ENCODE measurements at regions not wholly inside any gene's neighbourhood (a gene's known extent, or its start where the extent isn't known, plus 50 kb on each side); places are given as distances from the start of the nearest gene placed in this dataset.

DNA sequence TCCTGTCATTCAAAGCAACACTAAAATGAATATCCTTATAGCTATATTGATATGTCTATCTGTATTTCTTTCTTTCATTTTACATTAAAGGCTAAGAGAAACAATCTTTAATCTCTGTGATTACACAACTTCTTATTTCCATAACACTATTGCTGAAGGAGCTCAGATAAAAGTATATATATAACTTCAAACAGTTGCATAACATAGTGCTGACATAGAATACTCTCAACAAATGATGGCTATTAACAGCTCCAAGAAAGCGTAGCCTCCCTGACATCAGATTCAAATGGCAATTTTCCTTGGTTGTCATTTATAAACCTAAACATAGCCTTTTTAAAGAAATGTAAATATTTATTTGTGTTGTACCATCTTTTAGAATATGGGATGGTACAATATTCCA, 116.6 kb upstream of the PTPRG start:
- Histone ChIP-seq H3K9me3 (ENCODE audit: insufficient read depth, low read length) (no peaks in the 10 kb centered on the region), H3K27me3 (ENCODE audit: insufficient read depth, insufficient read length) (no peaks in the 10 kb centered on the region), H3K36me3 (ENCODE audit: insufficient read depth, insufficient read length, low read length) (no peaks in the 10 kb centered on the region), H3K4me3 (ENCODE audit: insufficient read length, low read depth) (no peak overlapping the region), H3K9ac (ENCODE audit: insufficient read length, low read depth) (no peak overlapping the region), H3K4me1 (ENCODE audit: insufficient read depth, insufficient read length) (no peaks in the 10 kb centered on the region)
- TF ChIP-seq SUZ12 (IDR thresholded peaks at IDR 0.05; ENCODE audit: extremely low read depth, insufficient read depth, insufficient read length) = no peak
- no peak for TF ChIP-seq ZNF274 (IDR thresholded peaks at IDR 0.05; ENCODE audit: low read depth, low read length)
- TF ChIP-seq YY1 (IDR thresholded peaks at IDR 0.05; ENCODE audit: insufficient read depth, insufficient read length) = no peak
- no peak for DNase-seq (ENCODE audit: low read depth, low spot score)

DNA sequence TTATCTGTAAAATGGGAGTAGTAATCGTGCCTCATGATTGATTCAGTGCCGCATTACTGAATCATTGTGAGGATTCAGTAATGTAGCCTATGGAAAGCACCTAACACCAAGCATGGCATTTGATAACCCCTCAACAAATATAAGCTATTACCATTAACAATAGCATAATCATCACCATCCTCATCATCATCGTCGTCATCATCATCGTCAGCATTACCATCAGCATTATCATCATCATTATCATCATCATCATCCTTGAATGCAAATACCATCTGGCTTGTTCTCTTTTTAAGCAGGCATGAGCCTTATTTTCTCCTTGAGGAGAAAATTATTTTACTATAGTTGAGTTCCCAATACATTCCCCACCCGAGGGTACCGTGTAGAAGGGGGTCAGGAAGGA, 115.4 kb upstream of the PTPRG start:
- no peak for DNase-seq (ENCODE audit: low read depth, low spot score)
- Histone ChIP-seq H3K9me3 (ENCODE audit: insufficient read depth, low read length) (no peaks in the 10 kb centered on the region), H3K36me3 (ENCODE audit: insufficient read depth, insufficient read length, low read length) (no peaks in the 10 kb centered on the region), H3K4me3 (ENCODE audit: insufficient read length, low read depth) (no peak overlapping the region), H3K27me3 (ENCODE audit: insufficient read depth, insufficient read length) (no peaks in the 10 kb centered on the region), H3K9ac (ENCODE audit: insufficient read length, low read depth) (no peak overlapping the region), H3K4me1 (ENCODE audit: insufficient read depth, insufficient read length) (no peaks in the 10 kb centered on the region)
- no peak for TF ChIP-seq ZNF274 (IDR thresholded peaks at IDR 0.05; ENCODE audit: low read depth, low read length)
- TF ChIP-seq SUZ12 (IDR thresholded peaks at IDR 0.05; ENCODE audit: extremely low read depth, insufficient read depth, insufficient read length) = no peak
- TF ChIP-seq YY1 (IDR thresholded peaks at IDR 0.05; ENCODE audit: insufficient read depth, insufficient read length) = no peak

DNA sequence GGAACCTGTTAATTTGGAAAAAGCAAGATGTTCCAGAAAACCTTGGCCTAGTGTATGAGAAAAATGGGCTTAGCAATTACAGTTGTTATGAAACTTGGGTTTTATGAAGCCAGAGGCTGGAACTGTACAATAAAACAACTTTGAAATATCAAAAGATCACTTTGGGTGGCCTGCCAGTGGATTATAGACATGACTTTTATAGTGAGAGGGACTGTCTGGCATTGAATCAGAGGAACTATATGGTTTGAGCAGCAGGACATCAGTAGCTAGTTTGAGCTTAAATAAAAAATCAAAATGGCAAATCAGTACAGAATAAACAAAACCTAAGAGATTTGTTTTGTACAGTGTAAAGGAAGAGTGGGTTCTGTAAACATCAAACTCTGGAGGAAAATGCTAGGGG, 115.0 kb upstream of the PTPRG start:
- no peak overlapping the region for H3K9ac ChIP-seq (ENCODE audit: insufficient read length, low read depth)
- no peaks in the 10 kb centered on the region for H3K4me1 ChIP-seq (ENCODE audit: insufficient read depth, insufficient read length)
- no peaks in the 10 kb centered on the region for H3K27me3 ChIP-seq (ENCODE audit: insufficient read depth, insufficient read length)
- no peak overlapping the region for H3K4me3 ChIP-seq (ENCODE audit: insufficient read length, low read depth)
- DNase-seq (ENCODE audit: low read depth, low spot score) = no peak
- H3K36me3 ChIP-seq (ENCODE audit: insufficient read depth, insufficient read length, low read length) = no peaks in the 10 kb centered on the region
- no peaks in the 10 kb centered on the region for H3K9me3 ChIP-seq (ENCODE audit: insufficient read depth, low read length)
- TF ChIP-seq YY1 (IDR thresholded peaks at IDR 0.05; ENCODE audit: insufficient read depth, insufficient read length) = no peak
- no peak for TF ChIP-seq ZNF274 (IDR thresholded peaks at IDR 0.05; ENCODE audit: low read depth, low read length)
- TF ChIP-seq SUZ12 (IDR thresholded peaks at IDR 0.05; ENCODE audit: extremely low read depth, insufficient read depth, insufficient read length) = no peak

DNA sequence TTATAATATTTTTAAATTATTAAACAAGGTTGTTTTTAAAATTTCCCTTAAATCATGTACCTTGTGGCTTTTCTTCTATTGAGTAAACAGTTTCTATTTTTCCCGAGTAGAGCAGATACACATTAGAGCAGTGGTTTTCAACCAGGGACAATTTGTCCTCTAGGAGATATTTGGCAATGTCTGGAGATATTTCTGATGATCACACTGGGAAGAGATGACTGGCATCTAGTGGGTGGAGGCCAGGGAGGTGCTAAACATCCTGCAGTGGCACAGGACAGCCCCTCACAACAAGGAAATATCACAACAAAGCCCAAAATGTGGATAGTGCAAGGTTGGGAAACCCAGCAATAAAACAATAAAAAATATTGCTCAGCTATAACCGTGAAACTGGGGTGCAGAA, 113.0 kb upstream of the PTPRG start:
- Histone ChIP-seq H3K27me3 (ENCODE audit: insufficient read depth, insufficient read length) (no peaks in the 10 kb centered on the region), H3K4me3 (ENCODE audit: insufficient read length, low read depth) (no peak overlapping the region), H3K4me1 (ENCODE audit: insufficient read depth, insufficient read length) (no peaks in the 10 kb centered on the region), H3K9me3 (ENCODE audit: insufficient read depth, low read length) (no peaks in the 10 kb centered on the region), H3K36me3 (ENCODE audit: insufficient read depth, insufficient read length, low read length) (no peaks in the 10 kb centered on the region), H3K9ac (ENCODE audit: insufficient read length, low read depth) (no peak overlapping the region)
- DNase-seq (ENCODE audit: low read depth, low spot score) = no peak
- no peak for TF ChIP-seq YY1 (IDR thresholded peaks at IDR 0.05; ENCODE audit: insufficient read depth, insufficient read length)
- no peak for TF ChIP-seq ZNF274 (IDR thresholded peaks at IDR 0.05; ENCODE audit: low read depth, low read length)
- no peak for TF ChIP-seq SUZ12 (IDR thresholded peaks at IDR 0.05; ENCODE audit: extremely low read depth, insufficient read depth, insufficient read length)

DNA sequence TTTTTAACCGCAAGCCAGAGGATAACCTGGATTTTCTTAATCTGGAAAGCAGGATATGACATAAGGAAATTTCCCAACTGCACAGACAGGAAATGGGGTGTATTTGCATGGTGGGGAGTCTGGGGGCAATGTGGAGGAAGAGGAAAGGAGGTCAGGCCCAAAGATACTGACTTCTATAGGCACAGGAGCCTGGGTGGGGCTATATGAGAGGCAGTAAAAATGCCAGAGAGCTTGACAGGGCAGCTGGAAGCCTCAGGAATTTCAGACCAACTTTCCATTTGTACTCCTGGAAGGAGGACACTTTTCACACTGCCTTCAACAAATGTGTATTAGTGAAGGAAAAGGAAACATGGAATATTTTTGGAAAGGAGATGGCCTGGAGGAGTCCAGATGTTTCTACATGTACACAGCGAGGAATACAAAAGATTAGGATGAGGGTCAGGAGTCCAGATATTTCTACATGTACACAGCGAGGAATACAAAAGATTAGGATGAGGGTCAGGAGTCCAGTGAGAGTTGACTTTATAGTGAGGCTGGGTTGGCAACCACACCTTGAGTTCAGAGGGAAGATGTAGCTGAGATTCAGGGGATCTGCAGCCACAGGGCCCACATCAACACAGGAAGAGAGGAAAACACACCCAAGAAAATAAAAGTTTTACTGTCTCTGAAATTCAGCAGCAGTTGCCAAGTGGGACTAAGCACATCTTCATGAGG, 111.9 kb upstream of the PTPRG start:
- no peak overlapping the region for H3K9ac ChIP-seq (ENCODE audit: insufficient read length, low read depth)
- no peaks in the 10 kb centered on the region for H3K9me3 ChIP-seq (ENCODE audit: insufficient read depth, low read length)
- H3K36me3 ChIP-seq (ENCODE audit: insufficient read depth, insufficient read length, low read length) = no peaks in the 10 kb centered on the region
- no peak for DNase-seq (ENCODE audit: low read depth, low spot score)
- H3K27me3 ChIP-seq (ENCODE audit: insufficient read depth, insufficient read length) = no peaks in the 10 kb centered on the region
- TF ChIP-seq YY1 (IDR thresholded peaks at IDR 0.05; ENCODE audit: insufficient read depth, insufficient read length) (no peak), SUZ12 (IDR thresholded peaks at IDR 0.05; ENCODE audit: extremely low read depth, insufficient read depth, insufficient read length) (no peak), ZNF274 (IDR thresholded peaks at IDR 0.05; ENCODE audit: low read depth, low read length) (no peak)
- no peak overlapping the region for H3K4me3 ChIP-seq (ENCODE audit: insufficient read length, low read depth)
- H3K4me1 ChIP-seq (ENCODE audit: insufficient read depth, insufficient read length) = no peaks in the 10 kb centered on the region

DNA sequence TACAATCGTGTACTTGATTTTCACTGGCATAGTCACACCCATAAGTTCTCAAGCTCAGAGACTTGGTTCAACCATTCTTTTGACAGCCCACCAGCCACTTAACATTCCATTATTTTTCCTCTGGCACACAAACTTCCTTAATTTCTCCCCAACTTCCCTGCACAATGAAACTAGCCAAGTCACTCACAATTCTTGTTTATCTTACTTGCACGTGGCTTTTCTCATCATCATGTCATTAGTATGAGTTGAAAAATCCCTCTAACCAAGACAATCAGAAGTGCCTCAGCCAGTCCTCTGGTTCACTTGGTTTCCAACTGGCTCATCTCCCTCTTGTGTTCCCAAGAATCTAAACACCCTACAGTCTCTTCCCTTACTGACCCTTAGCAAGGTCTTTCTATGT, 110.5 kb upstream of the PTPRG start:
- H3K4me1 ChIP-seq (ENCODE audit: insufficient read depth, insufficient read length) = no peaks in the 10 kb centered on the region
- H3K4me3 ChIP-seq (ENCODE audit: insufficient read length, low read depth) = no peak overlapping the region
- H3K9ac ChIP-seq (ENCODE audit: insufficient read length, low read depth) = no peak overlapping the region
- TF ChIP-seq ZNF274 (IDR thresholded peaks at IDR 0.05; ENCODE audit: low read depth, low read length) (no peak), SUZ12 (IDR thresholded peaks at IDR 0.05; ENCODE audit: extremely low read depth, insufficient read depth, insufficient read length) (no peak), YY1 (IDR thresholded peaks at IDR 0.05; ENCODE audit: insufficient read depth, insufficient read length) (no peak)
- no peaks in the 10 kb centered on the region for H3K36me3 ChIP-seq (ENCODE audit: insufficient read depth, insufficient read length, low read length)
- H3K27me3 ChIP-seq (ENCODE audit: insufficient read depth, insufficient read length) = no peaks in the 10 kb centered on the region
- H3K9me3 ChIP-seq (ENCODE audit: insufficient read depth, low read length) = no peaks in the 10 kb centered on the region
- DNase-seq (ENCODE audit: low read depth, low spot score) = no peak

DNA sequence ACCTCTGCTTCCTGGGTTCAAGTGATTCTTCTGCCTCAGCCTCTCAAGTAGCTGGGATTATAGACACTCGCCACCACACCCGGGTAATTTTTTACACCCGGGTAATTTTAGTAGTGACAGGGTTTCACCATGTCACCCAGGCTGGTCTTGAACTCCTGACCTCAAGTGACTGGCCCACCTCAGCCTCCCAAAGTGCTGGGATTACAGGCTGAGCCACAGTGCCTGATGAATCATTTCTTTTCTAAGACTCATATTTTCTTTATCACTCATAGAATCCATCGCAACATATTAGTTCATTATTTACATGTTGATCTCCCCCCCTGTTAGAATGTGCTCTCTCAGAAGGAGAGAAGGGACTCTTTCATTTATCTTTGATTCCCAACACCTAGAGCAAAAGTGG, 109.5 kb upstream of the PTPRG start:
- H3K9me3 ChIP-seq (ENCODE audit: insufficient read depth, low read length) = no peaks in the 10 kb centered on the region
- H3K36me3 ChIP-seq (ENCODE audit: insufficient read depth, insufficient read length, low read length) = no peaks in the 10 kb centered on the region
- H3K27me3 ChIP-seq (ENCODE audit: insufficient read depth, insufficient read length) = no peaks in the 10 kb centered on the region
- no peaks in the 10 kb centered on the region for H3K4me1 ChIP-seq (ENCODE audit: insufficient read depth, insufficient read length)
- H3K9ac ChIP-seq (ENCODE audit: insufficient read length, low read depth) = no peak overlapping the region
- H3K4me3 ChIP-seq (ENCODE audit: insufficient read length, low read depth) = no peak overlapping the region
- DNase-seq (ENCODE audit: low read depth, low spot score) = no peak
- TF ChIP-seq YY1 (IDR thresholded peaks at IDR 0.05; ENCODE audit: insufficient read depth, insufficient read length) = no peak
- no peak for TF ChIP-seq ZNF274 (IDR thresholded peaks at IDR 0.05; ENCODE audit: low read depth, low read length)
- no peak for TF ChIP-seq SUZ12 (IDR thresholded peaks at IDR 0.05; ENCODE audit: extremely low read depth, insufficient read depth, insufficient read length)
